Endothelial cell (in vitro differentiated cells): ENCODE measurements at regions not wholly inside any gene's neighbourhood (a gene's known extent, or its start where the extent isn't known, plus 50 kb on each side); places are given as distances from the start of the nearest gene placed in this dataset.
"Not testable (repeated sequence)": the region's sequence is repeated elsewhere in the genome, so short reads cannot be mapped to it uniquely, and the experiment has no call there.

Experiments used
- DNase-seq: peaks from one replicate; pipeline ENCODE4 v3.0.0; 2021; ENCODE audit warnings: low spot score
- H3K27ac Mint-ChIP-seq: one replicate; pipeline ENCODE4 v1.8.0; 2021; ENCODE audit warnings: mixed read lengths, inconsistent platforms; ENCODE audit not compliant: unreplicated experiment
- H3K27me3 Mint-ChIP-seq: one replicate; pipeline ENCODE4 v1.8.0; 2021; ENCODE audit warnings: mild to moderate bottlenecking, moderate library complexity, mixed read lengths, inconsistent platforms; ENCODE audit not compliant: unreplicated experiment
- H3K36me3 Mint-ChIP-seq: one replicate; pipeline ENCODE4 v1.8.0; 2021; ENCODE audit warnings: mild to moderate bottlenecking, low read depth, mixed read lengths, inconsistent platforms; ENCODE audit not compliant: unreplicated experiment
- H3K4me1 Mint-ChIP-seq: one replicate; pipeline ENCODE4 v1.8.0; 2021; ENCODE audit warnings: mild to moderate bottlenecking, mixed read lengths, inconsistent platforms; ENCODE audit not compliant: unreplicated experiment
- H3K4me3 Mint-ChIP-seq: one replicate; pipeline ENCODE4 v1.8.0; 2021; ENCODE audit warnings: mild to moderate bottlenecking, mixed read lengths, inconsistent platforms; ENCODE audit not compliant: unreplicated experiment
- H3K9me3 Mint-ChIP-seq: one replicate; pipeline ENCODE4 v1.8.0; 2021; ENCODE audit warnings: mixed read lengths, inconsistent platforms; ENCODE audit not compliant: unreplicated experiment

- H3K27me3 Mint-ChIP-seq, H3K36me3 Mint-ChIP-seq, H3K4me1 Mint-ChIP-seq, H3K9me3 Mint-ChIP-seq, DNase-seq, H3K4me3 Mint-ChIP-seq, H3K27ac Mint-ChIP-seq: not testable (repeated sequence)
Observed at GRCh38 chrY:4570941-4571340, 429.2 kb upstream of the PCDH11Y start.

DNA sequence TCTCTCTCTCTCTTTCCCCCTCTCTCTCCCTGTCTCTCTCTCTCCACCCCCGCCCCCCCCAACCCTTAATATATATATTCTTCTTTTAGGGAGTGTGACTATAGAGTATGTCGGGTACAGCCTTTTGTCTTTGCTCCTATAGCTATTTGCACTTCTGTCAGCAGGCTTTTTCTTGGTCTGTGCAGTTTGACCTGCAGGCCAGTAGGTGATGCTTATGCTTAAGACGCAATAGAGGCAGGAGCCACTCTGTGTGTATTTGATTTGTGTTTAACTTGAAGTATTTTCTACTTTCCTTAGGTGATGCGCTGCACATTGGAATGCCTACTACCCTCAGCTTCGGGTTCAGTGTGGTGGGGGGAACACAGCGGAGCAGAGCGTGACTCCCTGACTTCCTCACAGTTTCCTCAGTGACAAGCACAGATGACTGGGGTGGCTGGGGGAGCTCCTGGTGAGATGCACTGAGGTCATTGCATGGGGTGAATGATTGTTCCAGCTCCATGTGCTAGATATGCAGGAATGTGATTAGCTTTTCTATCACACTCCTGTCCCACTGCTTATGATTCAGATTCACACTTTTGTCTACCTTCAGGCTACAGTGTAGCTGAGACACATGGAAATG lies 407.1 kb upstream of the PCDH11Y start:
- H3K27me3 Mint-ChIP-seq, H3K4me1 Mint-ChIP-seq, H3K27ac Mint-ChIP-seq, H3K9me3 Mint-ChIP-seq, H3K4me3 Mint-ChIP-seq, H3K36me3 Mint-ChIP-seq: not testable (repeated sequence)
- DNase-seq, result peak; percentile 4

GRCh38 chrY:4603454-4603853 lies 396.6 kb upstream of the PCDH11Y start:
- H3K9me3 Mint-ChIP-seq, result not testable (repeated sequence)

More at GRCh38 chrY:4603454-4603853, 396.6 kb upstream of the PCDH11Y start:
- H3K27me3 Mint-ChIP-seq, H3K4me3 Mint-ChIP-seq, H3K4me1 Mint-ChIP-seq, DNase-seq, H3K27ac Mint-ChIP-seq, H3K36me3 Mint-ChIP-seq: not testable (repeated sequence)
